Breast epithelium (tissue), 4 donors: ENCODE measurements at regions not wholly inside any gene's neighbourhood (a gene's known extent, or its start where the extent isn't known, plus 50 kb on each side); places are given as distances from the start of the nearest gene placed in this dataset.

Source experiments
- DNase-seq, 2 donors: peaks; one replicate each; pipeline ENCODE4 v3.0.0-alpha.2; 2019; ENCODE audit warnings: low spot score in 2 of 2
- H3K27ac ChIP-seq, 2 donors: fragments of 200-600 bp; sonication (generic) in 1 of 2; one replicate each; pipeline ENCODE4 v1.5.1; 2016 to 2019; ENCODE audit warnings: mild to moderate bottlenecking in 1 of 2
- H3K27me3 ChIP-seq, 2 donors: fragments of 200-600 bp; sonication (generic) in 1 of 2; one replicate each; pipeline versions ENCODE4 v1.5.1 to v1.6.0; 2017 to 2019; ENCODE audit warnings: control low read depth in 1 of 2, mild to moderate bottlenecking in 1 of 2
- H3K36me3 ChIP-seq: fragments of 200-600 bp; one replicate; pipeline ENCODE4 v1.5.1; 2019
- H3K4me1 ChIP-seq, 2 donors: fragments of 200-600 bp; sonication (generic); one replicate each; pipeline ENCODE4 v1.5.1; 2016 to 2019; ENCODE audit warnings: control low read depth in 1 of 2
- H3K4me3 ChIP-seq, 3 donors: fragments of 200-600 bp; sonication (generic); 1 replicate in 2 of 3; 2 replicates in 1 of 3; pipeline ENCODE4 v1.5.1; 2016 to 2019; ENCODE audit warnings: mild to moderate bottlenecking in 3 of 3, moderate library complexity in 2 of 3
- H3K9me3 ChIP-seq, 2 donors: fragments of 200-600 bp; sonication (generic) in 1 of 2; one replicate each; pipeline ENCODE4 v1.5.1; 2016 to 2019; ENCODE audit warnings: control low read depth in 1 of 2
- CTCF ChIP-seq, 3 donors: fragments of 450-650 bp; IDR thresholded peaks; one replicate each; pipeline ENCODE4 v1.5.1; 2016 to 2017; ENCODE audit warnings: antibody characterized with exemption in 3 of 3, mild to moderate bottlenecking in 3 of 3, moderate library complexity in 3 of 3
- POLR2A ChIP-seq: fragments of 450-650 bp; IDR thresholded peaks from one replicate; pipeline ENCODE4 v1.6.1; 2016; ENCODE audit warnings: antibody characterized with exemption, mild to moderate bottlenecking, moderate library complexity
- POLR2AphosphoS5 ChIP-seq, 3 donors: sonication (generic); formaldehyde crosslinking; IDR thresholded peaks; one replicate each; pipeline ENCODE4 v1.6.1; 2017; ENCODE audit warnings: antibody characterized with exemption in 3 of 3
- intact Hi-C: fragments of 100-400 bp; cut with DNase I; formaldehyde crosslinking; loops from one replicate; pipeline ENCODE4 v1.15.1; 2023; ENCODE audit warnings: low total_unique reads

- no peaks in the 10 kb centered on the region for H3K4me1 ChIP-seq
- H3K9me3 ChIP-seq: peaks cover 9 to 18% of the 10 kb centered on the region in 2 donors
- no peak overlapping the region for H3K27ac ChIP-seq
- TF ChIP-seq POLR2A (no peak), POLR2AphosphoS5 (IDR thresholded peaks at IDR 0.05) (no peak), CTCF (IDR thresholded peaks at IDR 0.05) (no peak)
- DNase-seq: no peak
- no peak overlapping the region for H3K4me3 ChIP-seq
- no peaks in the 10 kb centered on the region for H3K27me3 ChIP-seq
- no peaks in the 10 kb centered on the region for H3K36me3 ChIP-seq
- intact Hi-C loops: no loop called here
Measured at GRCh38 chr6:164356814-164357213, 942.3 kb downstream of the QKI start.

- H3K4me3 ChIP-seq: no peak overlapping the region
- no peak for TF ChIP-seq CTCF (IDR thresholded peaks at IDR 0.05)
- no peak for TF ChIP-seq POLR2AphosphoS5 (IDR thresholded peaks at IDR 0.05)
- no peak for TF ChIP-seq POLR2A
- H3K27me3 ChIP-seq: no peaks in the 10 kb centered on the region
- H3K4me1 ChIP-seq: no peaks in the 10 kb centered on the region
- H3K9me3 ChIP-seq: no peaks in the 10 kb centered on the region
- intact Hi-C loops: no loop called here
- no peak for DNase-seq
- H3K27ac ChIP-seq: no peak overlapping the region
- no peaks in the 10 kb centered on the region for H3K36me3 ChIP-seq
Measured at GRCh38 chr6:164347455-164347854, 932.9 kb downstream of the QKI start.

- no peaks in the 10 kb centered on the region for H3K4me1 ChIP-seq
- intact Hi-C loops: no loop called here
- no peak for DNase-seq
- H3K27me3 ChIP-seq: no peaks in the 10 kb centered on the region
- TF ChIP-seq CTCF (IDR thresholded peaks at IDR 0.05) (no peak), POLR2AphosphoS5 (IDR thresholded peaks at IDR 0.05) (no peak), POLR2A (no peak)
- no peaks in the 10 kb centered on the region for H3K9me3 ChIP-seq
- no peak overlapping the region for H3K4me3 ChIP-seq
- no peaks in the 10 kb centered on the region for H3K36me3 ChIP-seq
- no peak overlapping the region for H3K27ac ChIP-seq
Measured at GRCh38 chr6:164346631-164347030, 932.1 kb downstream of the QKI start.

GRCh38 chr6:164345806-164346496 is 931.4 kb downstream of the QKI start:
- no peaks in the 10 kb centered on the region for H3K4me1 ChIP-seq
- intact Hi-C loops: no loop called here
- no peak for TF ChIP-seq POLR2A
- TF ChIP-seq CTCF (IDR thresholded peaks at IDR 0.05): no peak
- TF ChIP-seq POLR2AphosphoS5 (IDR thresholded peaks at IDR 0.05): no peak
- H3K27ac ChIP-seq: no peak overlapping the region
- no peaks in the 10 kb centered on the region for H3K9me3 ChIP-seq
- no peaks in the 10 kb centered on the region for H3K36me3 ChIP-seq
- no peaks in the 10 kb centered on the region for H3K27me3 ChIP-seq
- H3K4me3 ChIP-seq: no peak overlapping the region
- no peak for DNase-seq

- Histone ChIP-seq H3K27ac (no peak overlapping the region), H3K4me1 (no peaks in the 10 kb centered on the region), H3K4me3 (no peak overlapping the region), H3K36me3 (no peaks in the 10 kb centered on the region), H3K9me3 (no peaks in the 10 kb centered on the region), H3K27me3 (no peaks in the 10 kb centered on the region)
- no peak for DNase-seq
- TF ChIP-seq POLR2AphosphoS5 (IDR thresholded peaks at IDR 0.05) (no peak), CTCF (IDR thresholded peaks at IDR 0.05) (no peak)
- intact Hi-C loops: no loop called here
Measured at GRCh38 chr6:164345327-164345726, 930.8 kb downstream of the QKI start.
